Cardiac muscle cell (in vitro differentiated cells and primary cell): ENCODE measurements at regions not wholly inside any gene's neighbourhood (a gene's known extent, or its start where the extent isn't known, plus 50 kb on each side); places are given as distances from the start of the nearest gene placed in this dataset.
"Not testable (repeated sequence)": the region's sequence is repeated elsewhere in the genome, so short reads cannot be mapped to it uniquely, and the experiment has no call there.

Experiments used
- DNase-seq, 2 donors: peaks; one replicate each; pipeline versions ENCODE4 v3.0.0 to v3.0.0-alpha.2; 2010 to 2017; ENCODE audit warnings: low read depth in 1 of 2, low spot score in 1 of 2
- H3K27ac ChIP-seq: fragments of 200-600 bp; sonication (generic); 2 replicates; pipeline ENCODE4 v1.5.1; 2016
- H3K27me3 ChIP-seq: fragments of 200-600 bp; sonication (generic); 2 replicates; pipeline ENCODE4 v1.6.0; 2016; ENCODE audit warnings: control low read depth
- H3K36me3 ChIP-seq: fragments of 200-600 bp; sonication (generic); 2 replicates; pipeline ENCODE4 v1.5.1; 2016; ENCODE audit warnings: control low read depth
- H3K4me1 ChIP-seq: fragments of 200-600 bp; sonication (generic); 2 replicates; pipeline ENCODE4 v1.8.1; 2017; ENCODE audit warnings: low read depth, mild to moderate bottlenecking, mixed run types
- H3K4me3 ChIP-seq: fragments of 200-600 bp; sonication (generic); 2 replicates; pipeline ENCODE4 v1.5.1; 2016; ENCODE audit warnings: mild to moderate bottlenecking
- H3K9me3 ChIP-seq: fragments of 200-600 bp; sonication (generic); 2 replicates; pipeline ENCODE4 v1.5.1; 2017; ENCODE audit warnings: low read depth, mild to moderate bottlenecking, control low read depth
- TF ChIP-seq, protein P1 (sequence below): IDR thresholded peaks from 2 replicates; pipeline ENCODE4 v1.5.1; 2012; ENCODE audit warnings: low read depth, mild to moderate bottlenecking, low read length

- H3K4me1 ChIP-seq, result peaks cover 4% of the 10 kb centered on the region
- no peaks in the 10 kb centered on the region for H3K27me3 ChIP-seq
- H3K4me3 ChIP-seq, result no peak overlapping the region
- H3K9me3 ChIP-seq, result no peaks in the 10 kb centered on the region
- TF ChIP-seq, protein P1, sequence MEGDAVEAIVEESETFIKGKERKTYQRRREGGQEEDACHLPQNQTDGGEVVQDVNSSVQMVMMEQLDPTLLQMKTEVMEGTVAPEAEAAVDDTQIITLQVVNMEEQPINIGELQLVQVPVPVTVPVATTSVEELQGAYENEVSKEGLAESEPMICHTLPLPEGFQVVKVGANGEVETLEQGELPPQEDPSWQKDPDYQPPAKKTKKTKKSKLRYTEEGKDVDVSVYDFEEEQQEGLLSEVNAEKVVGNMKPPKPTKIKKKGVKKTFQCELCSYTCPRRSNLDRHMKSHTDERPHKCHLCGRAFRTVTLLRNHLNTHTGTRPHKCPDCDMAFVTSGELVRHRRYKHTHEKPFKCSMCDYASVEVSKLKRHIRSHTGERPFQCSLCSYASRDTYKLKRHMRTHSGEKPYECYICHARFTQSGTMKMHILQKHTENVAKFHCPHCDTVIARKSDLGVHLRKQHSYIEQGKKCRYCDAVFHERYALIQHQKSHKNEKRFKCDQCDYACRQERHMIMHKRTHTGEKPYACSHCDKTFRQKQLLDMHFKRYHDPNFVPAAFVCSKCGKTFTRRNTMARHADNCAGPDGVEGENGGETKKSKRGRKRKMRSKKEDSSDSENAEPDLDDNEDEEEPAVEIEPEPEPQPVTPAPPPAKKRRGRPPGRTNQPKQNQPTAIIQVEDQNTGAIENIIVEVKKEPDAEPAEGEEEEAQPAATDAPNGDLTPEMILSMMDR, result no peak
- no peak for DNase-seq
- H3K27ac ChIP-seq, result no peak overlapping the region
- no peaks in the 10 kb centered on the region for H3K36me3 ChIP-seq
Observed at GRCh38 chr10:90023950-90024349, 322.6 kb downstream of the KIF20B start.

DNA sequence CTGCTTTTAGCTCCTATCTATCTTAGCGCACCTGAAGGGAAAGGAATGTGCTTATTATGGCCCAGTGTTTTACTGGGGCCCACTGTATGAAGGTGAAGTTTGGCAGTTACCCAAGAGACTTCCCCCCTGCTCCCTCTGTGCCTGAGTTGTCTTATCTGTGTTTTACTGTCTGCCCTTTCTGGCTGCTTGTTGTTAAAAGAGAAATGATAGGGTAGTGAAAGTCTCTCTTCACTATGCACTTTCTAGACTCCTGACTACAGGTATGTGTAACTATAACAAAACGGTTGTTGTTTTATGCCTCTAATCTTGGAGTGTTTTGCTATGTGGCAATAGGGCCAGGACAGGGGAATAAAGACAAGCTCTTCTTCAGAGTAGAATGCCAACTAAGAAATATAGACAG lies 326.9 kb downstream of the KIF20B start:
- peak overlapping the region; percentile 5 for H3K27ac ChIP-seq
- H3K27me3 ChIP-seq, result no peaks in the 10 kb centered on the region
- no peak for DNase-seq
- no peaks in the 10 kb centered on the region for H3K9me3 ChIP-seq
- H3K36me3 ChIP-seq, result no peaks in the 10 kb centered on the region
- TF ChIP-seq, protein P1, result no peak
- H3K4me1 ChIP-seq, result no peaks in the 10 kb centered on the region
- H3K4me3 ChIP-seq, result no peak overlapping the region

- H3K4me3 ChIP-seq, result no peak overlapping the region
- no peaks in the 10 kb centered on the region for H3K4me1 ChIP-seq
- H3K27ac ChIP-seq, result no peak overlapping the region
- H3K36me3 ChIP-seq, result no peaks in the 10 kb centered on the region
- no peaks in the 10 kb centered on the region for H3K27me3 ChIP-seq
- H3K9me3 ChIP-seq, result no peaks in the 10 kb centered on the region
- DNase-seq, result no peak
- TF ChIP-seq, protein P1, result no peak
Observed at GRCh38 chr10:90031776-90032175, 330.4 kb downstream of the KIF20B start.

DNA sequence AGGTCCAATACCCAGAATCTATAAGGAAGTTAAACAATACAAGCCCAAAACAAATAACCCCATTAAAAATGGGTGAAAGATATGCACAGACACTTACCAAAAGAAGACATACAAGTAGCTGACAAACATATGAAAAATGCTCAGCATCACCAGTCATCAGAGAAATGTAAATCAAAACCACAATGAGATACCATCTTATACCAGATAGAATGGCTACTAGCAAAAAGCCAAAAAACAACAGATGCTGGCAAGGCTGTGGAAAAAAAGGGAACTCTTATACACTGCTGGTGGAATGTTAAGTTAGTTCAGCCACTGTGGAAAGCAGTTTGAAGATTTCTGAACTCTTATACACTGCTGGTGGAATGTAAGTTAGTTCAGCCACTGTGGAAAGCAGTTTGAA lies 331.1 kb downstream of the KIF20B start:
- peak in 1 of 2 donors; percentile 30 for DNase-seq
- Histone ChIP-seq H3K27me3 (no peaks in the 10 kb centered on the region), H3K4me1 (no peaks in the 10 kb centered on the region), H3K36me3 (no peaks in the 10 kb centered on the region), H3K27ac (no peak overlapping the region), H3K9me3 (no peaks in the 10 kb centered on the region), H3K4me3 (no peak overlapping the region)
- TF ChIP-seq, protein P1, result no peak

GRCh38 chr10:90034862-90035261 lies 333.5 kb downstream of the KIF20B start:
- not testable (repeated sequence) for H3K9me3 ChIP-seq, DNase-seq, H3K36me3 ChIP-seq, H3K27ac ChIP-seq, H3K4me3 ChIP-seq, H3K27me3 ChIP-seq, H3K4me1 ChIP-seq

- Histone ChIP-seq H3K9me3 (no peaks in the 10 kb centered on the region), H3K4me1 (no peaks in the 10 kb centered on the region), H3K27ac (no peak overlapping the region), H3K4me3 (no peak overlapping the region), H3K36me3 (no peaks in the 10 kb centered on the region), H3K27me3 (no peaks in the 10 kb centered on the region)
- TF ChIP-seq, protein P1, result no peak
- no peak for DNase-seq
Observed at GRCh38 chr10:90041585-90041984, 340.2 kb downstream of the KIF20B start.
